ENCODE measurements at regions not wholly inside any gene's neighbourhood (a gene's known extent, or its start where the extent isn't known, plus 50 kb on each side); places are given as distances from the start of the nearest gene placed in this dataset.

DNA sequence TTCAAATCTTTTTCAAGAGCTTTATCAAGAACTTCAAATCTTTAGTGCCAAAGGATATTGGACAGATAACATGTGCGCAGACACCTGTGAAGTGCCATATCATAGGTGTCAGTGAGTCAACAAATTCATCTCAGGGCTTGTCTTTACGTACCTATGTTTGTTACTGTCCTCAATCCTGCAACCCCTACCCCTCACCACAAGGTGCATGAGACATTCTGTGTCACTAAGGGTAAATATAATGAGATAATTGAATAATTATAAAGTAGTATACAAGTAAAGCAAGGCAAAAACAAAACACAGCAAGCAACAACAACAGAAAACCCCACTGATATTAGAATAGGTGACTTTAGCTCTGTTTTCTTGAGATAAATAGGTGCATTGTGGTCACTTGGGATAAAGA is 1495.8 kb upstream of the TMEFF2 start:
- TF ChIP-seq POLR2AphosphoS5 (IDR thresholded peaks at IDR 0.05) = no peak
- no peak for TF ChIP-seq POLR2A (IDR thresholded peaks at IDR 0.05)
- TF ChIP-seq, protein P1, sequence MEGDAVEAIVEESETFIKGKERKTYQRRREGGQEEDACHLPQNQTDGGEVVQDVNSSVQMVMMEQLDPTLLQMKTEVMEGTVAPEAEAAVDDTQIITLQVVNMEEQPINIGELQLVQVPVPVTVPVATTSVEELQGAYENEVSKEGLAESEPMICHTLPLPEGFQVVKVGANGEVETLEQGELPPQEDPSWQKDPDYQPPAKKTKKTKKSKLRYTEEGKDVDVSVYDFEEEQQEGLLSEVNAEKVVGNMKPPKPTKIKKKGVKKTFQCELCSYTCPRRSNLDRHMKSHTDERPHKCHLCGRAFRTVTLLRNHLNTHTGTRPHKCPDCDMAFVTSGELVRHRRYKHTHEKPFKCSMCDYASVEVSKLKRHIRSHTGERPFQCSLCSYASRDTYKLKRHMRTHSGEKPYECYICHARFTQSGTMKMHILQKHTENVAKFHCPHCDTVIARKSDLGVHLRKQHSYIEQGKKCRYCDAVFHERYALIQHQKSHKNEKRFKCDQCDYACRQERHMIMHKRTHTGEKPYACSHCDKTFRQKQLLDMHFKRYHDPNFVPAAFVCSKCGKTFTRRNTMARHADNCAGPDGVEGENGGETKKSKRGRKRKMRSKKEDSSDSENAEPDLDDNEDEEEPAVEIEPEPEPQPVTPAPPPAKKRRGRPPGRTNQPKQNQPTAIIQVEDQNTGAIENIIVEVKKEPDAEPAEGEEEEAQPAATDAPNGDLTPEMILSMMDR (IDR thresholded peaks at IDR 0.05 in 8 of 11, conservative IDR thresholded peaks at IDR 0.05 in 3 of 11) = no peak
- Histone ChIP-seq H3K27ac (no peak overlapping the region), H3K27me3 (replicated peaks in 1 of 7) (no peaks in the 10 kb centered on the region), H3K9me3 (no peaks in the 10 kb centered on the region), H3K36me3 (no peaks in the 10 kb centered on the region), H3K4me3 (no peak overlapping the region), H3K4me1 (no peaks in the 10 kb centered on the region)
- DNase-seq = no peak
- intact Hi-C loops (cut with DNase I; ENCODE audit: low total_unique reads) = no loop called here
- WGBS, 5 donors = 80 to 89% (median 83%) methylated on average over 2 of the region's 2 CpGs

DNA sequence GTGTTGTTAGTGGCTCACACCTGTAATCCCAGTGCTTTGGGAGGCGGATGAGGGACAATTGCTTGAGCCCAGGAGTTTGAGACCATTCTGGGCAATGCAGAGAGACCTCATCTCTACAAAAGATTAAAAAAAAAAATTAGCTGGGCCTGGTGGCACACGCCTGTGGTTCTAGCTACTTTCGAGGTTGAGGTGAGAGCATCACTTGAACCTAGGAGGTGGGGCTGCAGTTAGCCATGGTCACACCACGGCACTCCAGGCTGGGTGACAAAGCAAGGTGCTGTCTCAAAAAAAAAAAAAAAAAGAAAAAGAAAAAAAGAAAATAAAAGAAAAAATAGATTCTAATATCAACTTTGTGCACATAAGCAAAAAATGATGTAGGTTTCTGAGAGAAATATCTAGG is 1492.5 kb upstream of the TMEFF2 start:
- intact Hi-C loops (cut with DNase I; ENCODE audit: low total_unique reads) = no loop called here
- no peaks in the 10 kb centered on the region for H3K27me3 ChIP-seq (replicated peaks in 1 of 7)
- H3K36me3 ChIP-seq = no peaks in the 10 kb centered on the region
- H3K9me3 ChIP-seq = no peaks in the 10 kb centered on the region
- no peak overlapping the region for H3K27ac ChIP-seq
- H3K4me1 ChIP-seq = no peaks in the 10 kb centered on the region
- H3K4me3 ChIP-seq = no peak overlapping the region
- TF ChIP-seq POLR2A (IDR thresholded peaks at IDR 0.05) = no peak
- TF ChIP-seq, protein P1 (IDR thresholded peaks at IDR 0.05 in 8 of 11, conservative IDR thresholded peaks at IDR 0.05 in 3 of 11) = no peak
- TF ChIP-seq POLR2AphosphoS5 (IDR thresholded peaks at IDR 0.05) = no peak
- DNase-seq = no peak
- 79 to 86% (median 83%) methylated on average over 4 of the region's 4 CpGs for WGBS, 5 donors

DNA sequence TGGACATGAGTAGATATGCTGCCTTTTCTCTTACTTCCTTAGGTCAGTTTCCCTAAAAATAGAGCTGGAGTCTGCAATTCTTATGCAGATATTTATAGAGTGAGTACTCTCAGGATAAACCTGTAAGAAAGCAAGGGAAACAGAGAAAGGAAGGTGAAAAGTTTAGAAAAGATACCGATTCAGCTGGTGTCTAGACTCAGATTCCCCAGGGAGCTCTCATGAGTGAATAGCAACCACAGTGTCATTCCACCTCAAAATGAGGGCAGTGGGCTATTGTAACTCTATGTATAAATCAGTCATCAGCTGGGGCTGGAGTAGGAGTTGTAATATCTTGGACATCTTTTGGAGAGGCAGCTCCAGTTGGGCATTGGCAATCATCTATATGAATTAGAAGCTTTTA is 1485.1 kb upstream of the TMEFF2 start:
- no peak overlapping the region for H3K4me3 ChIP-seq

DNA sequence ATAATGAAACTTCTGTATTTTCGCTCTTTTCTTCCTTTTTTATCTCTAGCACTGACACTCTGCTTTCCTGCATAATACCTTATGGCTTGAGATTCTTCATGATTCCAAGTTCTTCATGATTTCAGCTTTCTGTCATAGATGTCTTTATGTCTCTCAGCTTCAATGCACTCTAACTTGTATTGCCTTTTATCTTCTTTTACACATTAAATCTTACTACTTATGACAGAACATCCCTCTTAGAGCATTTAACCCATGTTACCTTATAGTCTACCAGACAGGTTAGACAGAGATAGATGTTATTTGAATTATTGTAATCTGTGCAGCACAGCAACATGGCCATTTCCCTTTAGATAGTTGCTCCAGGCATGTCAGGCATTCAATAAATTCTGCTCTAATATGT is 1475.7 kb upstream of the TMEFF2 start:
- no peaks in the 10 kb centered on the region for H3K36me3 ChIP-seq
- H3K27ac ChIP-seq = no peak overlapping the region
- DNase-seq = no peak
- H3K4me3 ChIP-seq = no peak overlapping the region
- no peaks in the 10 kb centered on the region for H3K9me3 ChIP-seq
- TF ChIP-seq, protein P1 (IDR thresholded peaks at IDR 0.05 in 8 of 11, conservative IDR thresholded peaks at IDR 0.05 in 3 of 11) = no peak
- TF ChIP-seq POLR2AphosphoS5 (IDR thresholded peaks at IDR 0.05) (no peak), POLR2A (IDR thresholded peaks at IDR 0.05) (no peak)
- H3K4me1 ChIP-seq = no peaks in the 10 kb centered on the region
- intact Hi-C loops (cut with DNase I; ENCODE audit: low total_unique reads) = no loop called here
- 76 to 92% (median 78%) methylated on average over 1 of the region's 1 CpG for WGBS, 5 donors
- H3K27me3 ChIP-seq (replicated peaks in 1 of 7) = no peaks in the 10 kb centered on the region

More for the DNA sequence above, 1485.1 kb upstream of the TMEFF2 start:
- no peak for DNase-seq
- Histone ChIP-seq H3K27ac (no peak overlapping the region), H3K27me3 (replicated peaks in 1 of 7) (no peaks in the 10 kb centered on the region), H3K36me3 (no peaks in the 10 kb centered on the region), H3K4me1 (no peaks in the 10 kb centered on the region), H3K9me3 (no peaks in the 10 kb centered on the region)
- TF ChIP-seq, protein P1 (IDR thresholded peaks at IDR 0.05 in 8 of 11, conservative IDR thresholded peaks at IDR 0.05 in 3 of 11) = no peak
- TF ChIP-seq POLR2A (IDR thresholded peaks at IDR 0.05) (no peak), POLR2AphosphoS5 (IDR thresholded peaks at IDR 0.05) (no peak)
- intact Hi-C loops (cut with DNase I; ENCODE audit: low total_unique reads) = no loop called here
- WGBS, 5 donors = 36 to 54% (median 51%) methylated on average over 1 of the region's 1 CpG

Measured in spleen (tissue), 11 donors.